GM12865 (cell line): ENCODE measurements at regions not wholly inside any gene's neighbourhood (a gene's known extent, or its start where the extent isn't known, plus 50 kb on each side); places are given as distances from the start of the nearest gene placed in this dataset.
A peak's percentile ranks its signal among the peaks of the same experiment; 100 is the strongest.
"Not testable (repeated sequence)": the region's sequence is repeated elsewhere in the genome, so short reads cannot be mapped to it uniquely, and the experiment has no call there.

Experiments used
- DNase-seq: peaks from one replicate; pipeline ENCODE4 v3.0.0; 2010; ENCODE audit warnings: low read depth
- H3K4me3 ChIP-seq: 2 replicates; pipeline ENCODE4 v1.5.1; 2011; ENCODE audit warnings: mild to moderate bottlenecking, low read depth, low read length, control low read depth
- CTCF ChIP-seq: IDR thresholded peaks from 2 replicates; pipeline ENCODE4 v1.5.1; 2011; ENCODE audit warnings: low read length, control low read depth, low read depth, inconsistent platforms; ENCODE audit not compliant: insufficient read depth; ENCODE audit errors: missing control alignments

- no peak for DNase-seq
- H3K4me3 ChIP-seq = no peak overlapping the region
- no peak for TF ChIP-seq CTCF
Observed at GRCh38 chr14:21852775-21853174, 179.2 kb upstream of the OR4E1 start.

- peak; percentile 55 for DNase-seq
- peak; percentile 90 for TF ChIP-seq CTCF
- no peak overlapping the region for H3K4me3 ChIP-seq
Observed at GRCh38 chr14:21852061-21852664, 178.5 kb upstream of the OR4E1 start.

GRCh38 chr14:21846902-21847301, 173.3 kb upstream of the OR4E1 start:
- not testable (repeated sequence) for H3K4me3 ChIP-seq, DNase-seq

GRCh38 chr14:21846227-21846885, 172.7 kb upstream of the OR4E1 start:
- peak; percentile 75 for TF ChIP-seq CTCF
- DNase-seq = peak; percentile 33
- no peak overlapping the region for H3K4me3 ChIP-seq

GRCh38 chr14:21840765-21841164, 167.1 kb upstream of the OR4E1 start:
- no peak overlapping the region for H3K4me3 ChIP-seq
- DNase-seq = peak; percentile 7
- no peak for TF ChIP-seq CTCF

- no peak for TF ChIP-seq CTCF
Observed at GRCh38 chr14:21833836-21834235, 160.2 kb upstream of the OR4E1 start.

GRCh38 chr14:21825845-21826244, 152.2 kb upstream of the OR4E1 start:
- no peak for DNase-seq
- no peak overlapping the region for H3K4me3 ChIP-seq
- TF ChIP-seq CTCF = no peak

More at GRCh38 chr14:21833836-21834235, 160.2 kb upstream of the OR4E1 start:
- no peak for DNase-seq
- no peak overlapping the region for H3K4me3 ChIP-seq
